A673 (cell line): ENCODE measurements at regions not wholly inside any gene's neighbourhood (a gene's known extent, or its start where the extent isn't known, plus 50 kb on each side); places are given as distances from the start of the nearest gene placed in this dataset.
"Not testable (repeated sequence)": the region's sequence is repeated elsewhere in the genome, so short reads cannot be mapped to it uniquely, and the experiment has no call there.

Experiments used
- BruUV-seq: library from RNA; stranded (reverse); fragments of 400-500 nt; replicated peaks from 2 replicates; lab custom pipeline; 2021; lab: Mats Ljungman, UMichigan
- CTCF ChIA-PET: fragments of 300-600 bp; sonication (Branson Sonifier 250); formaldehyde crosslinking; loops from one replicate; lab custom pipeline; 2022; ENCODE audit warnings: antibody characterized with exemption; lab: Charles Lee
- POLR2A ChIA-PET: fragments of 300-600 bp; sonication (Branson Sonifier 250); formaldehyde crosslinking; loops from one replicate; lab custom pipeline; 2022; ENCODE audit warnings: antibody characterized with exemption; ENCODE audit not compliant: low non-redundant PET; lab: Charles Lee
- DNase-seq: peaks from one replicate; pipeline ENCODE4 v3.0.0-alpha.2; 2015; ENCODE audit warnings: low spot score
- H3K27ac ChIP-seq: fragments of 200-600 bp; sonication (generic); 2 replicates; pipeline ENCODE4 v1.5.1; 2016; ENCODE audit warnings: mixed run types, low read depth, mild to moderate bottlenecking, mixed read lengths, antibody characterized with exemption, low read length; ENCODE audit not compliant: poor library complexity, severe bottlenecking
- H3K27me3 ChIP-seq: fragments of 200-600 bp; sonication (generic); replicated peaks from 2 replicates; pipeline ENCODE4 v1.6.1; 2017; ENCODE audit warnings: mixed run types, low read depth, mild to moderate bottlenecking, mixed read lengths, antibody characterized with exemption, low read length; ENCODE audit not compliant: insufficient read depth, poor library complexity
- H3K36me3 ChIP-seq: fragments of 200-600 bp; sonication (generic); 2 replicates; pipeline ENCODE4 v1.6.1; 2016; ENCODE audit warnings: mixed run types, mild to moderate bottlenecking, mixed read lengths, antibody characterized with exemption, low read length; ENCODE audit not compliant: insufficient read depth, poor library complexity, severe bottlenecking
- H3K4me1 ChIP-seq: fragments of 200-600 bp; sonication (generic); 2 replicates; pipeline ENCODE4 v1.6.1; 2017; ENCODE audit warnings: mixed run types, mild to moderate bottlenecking, mixed read lengths, antibody characterized with exemption, low read length; ENCODE audit not compliant: insufficient read depth, poor library complexity, severe bottlenecking
- H3K4me3 ChIP-seq: fragments of 200-600 bp; sonication (generic); 2 replicates; pipeline ENCODE4 v1.5.1; 2016; ENCODE audit warnings: low read depth, mixed run types, mild to moderate bottlenecking, mixed read lengths, low read length; ENCODE audit not compliant: poor library complexity, severe bottlenecking
- H3K9me3 ChIP-seq: fragments of 200-600 bp; sonication (generic); 2 replicates; pipeline ENCODE4 v1.6.1; 2016; ENCODE audit warnings: mixed run types, low read depth, mild to moderate bottlenecking, mixed read lengths, antibody characterized with exemption, low read length; ENCODE audit not compliant: poor library complexity, severe bottlenecking
- EZH2 ChIP-seq: fragments of 200-600 bp; sonication (generic); IDR thresholded peaks from 2 replicates; pipeline ENCODE4 v1.6.1; 2017; ENCODE audit warnings: borderline replicate concordance, low read depth, mild to moderate bottlenecking, mixed read lengths, antibody characterized with exemption, low read length; ENCODE audit not compliant: poor library complexity, severe bottlenecking
- intact Hi-C: fragments of 100-400 bp; cut with micrococcal nuclease; formaldehyde crosslinking; loops from one replicate; pipeline ENCODE4 v1.10.0; 2022; ENCODE audit not compliant: unreplicated experiment
- TF ChIP-seq, protein P1 (sequence below): fragments of 300-800, 200-600 bp; sonication (generic); conservative IDR thresholded peaks from 2 replicates; pipeline ENCODE4 v1.5.1; 2017; ENCODE audit warnings: low read depth, mild to moderate bottlenecking, antibody characterized with exemption, low read length, moderate library complexity, mixed read lengths

DNA sequence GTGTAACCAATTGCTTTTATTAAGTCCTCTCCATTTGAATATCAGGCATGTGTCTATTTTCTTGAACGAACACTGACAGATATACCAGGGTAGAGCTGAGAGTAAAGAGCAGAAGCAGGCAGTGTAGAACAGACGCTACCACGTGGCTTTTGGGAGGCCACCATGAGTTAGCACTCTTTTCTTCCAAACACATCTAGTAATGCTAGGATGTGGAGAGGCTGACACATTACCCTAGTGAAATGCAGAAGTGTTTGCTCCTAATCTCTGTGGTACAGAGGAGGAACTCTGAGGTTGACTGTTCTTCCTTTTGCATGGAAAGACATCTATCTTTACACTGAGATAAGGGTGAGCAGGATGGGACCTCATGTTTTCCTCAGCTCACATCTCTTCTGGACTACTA, 216.3 kb downstream of the SATB1 start:
- Histone ChIP-seq H3K9me3 (no peaks in the 10 kb centered on the region), H3K27me3 (no peaks in the 10 kb centered on the region), H3K36me3 (no peaks in the 10 kb centered on the region), H3K27ac (no peak overlapping the region), H3K4me3 (no peak overlapping the region), H3K4me1 (no peaks in the 10 kb centered on the region)
- no peak for DNase-seq
- CTCF ChIA-PET = no interaction called here
- no peak for TF ChIP-seq EZH2
- TF ChIP-seq, protein P1, sequence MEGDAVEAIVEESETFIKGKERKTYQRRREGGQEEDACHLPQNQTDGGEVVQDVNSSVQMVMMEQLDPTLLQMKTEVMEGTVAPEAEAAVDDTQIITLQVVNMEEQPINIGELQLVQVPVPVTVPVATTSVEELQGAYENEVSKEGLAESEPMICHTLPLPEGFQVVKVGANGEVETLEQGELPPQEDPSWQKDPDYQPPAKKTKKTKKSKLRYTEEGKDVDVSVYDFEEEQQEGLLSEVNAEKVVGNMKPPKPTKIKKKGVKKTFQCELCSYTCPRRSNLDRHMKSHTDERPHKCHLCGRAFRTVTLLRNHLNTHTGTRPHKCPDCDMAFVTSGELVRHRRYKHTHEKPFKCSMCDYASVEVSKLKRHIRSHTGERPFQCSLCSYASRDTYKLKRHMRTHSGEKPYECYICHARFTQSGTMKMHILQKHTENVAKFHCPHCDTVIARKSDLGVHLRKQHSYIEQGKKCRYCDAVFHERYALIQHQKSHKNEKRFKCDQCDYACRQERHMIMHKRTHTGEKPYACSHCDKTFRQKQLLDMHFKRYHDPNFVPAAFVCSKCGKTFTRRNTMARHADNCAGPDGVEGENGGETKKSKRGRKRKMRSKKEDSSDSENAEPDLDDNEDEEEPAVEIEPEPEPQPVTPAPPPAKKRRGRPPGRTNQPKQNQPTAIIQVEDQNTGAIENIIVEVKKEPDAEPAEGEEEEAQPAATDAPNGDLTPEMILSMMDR = no peak
- intact Hi-C loops = no loop called here
- POLR2A ChIA-PET = no interaction called here
- no TSS peak for BruUV-seq

DNA sequence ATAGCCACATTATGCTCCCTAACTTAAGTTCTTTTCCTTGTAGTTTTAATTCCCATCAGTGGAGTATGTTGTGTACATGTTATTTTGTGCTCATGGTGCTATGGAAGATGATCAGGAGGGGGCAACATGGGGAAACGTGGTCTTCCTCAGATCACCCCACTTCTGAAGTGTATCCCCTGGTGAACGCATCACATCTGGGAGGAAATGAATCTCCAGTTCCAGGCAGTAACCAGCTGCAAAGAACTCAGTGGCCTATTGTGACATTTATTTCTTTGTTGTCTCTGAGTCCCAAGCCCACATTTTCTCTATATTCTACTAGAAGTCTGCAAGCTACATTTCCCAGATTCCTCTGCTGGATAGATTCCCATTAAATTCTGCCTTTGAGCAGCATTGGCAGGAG, 217.0 kb downstream of the SATB1 start:
- H3K27ac ChIP-seq = no peak overlapping the region
- no peaks in the 10 kb centered on the region for H3K9me3 ChIP-seq
- POLR2A ChIA-PET = no interaction called here
- no peak for TF ChIP-seq EZH2
- TF ChIP-seq, protein P1 = no peak
- CTCF ChIA-PET = no interaction called here
- H3K4me1 ChIP-seq = no peaks in the 10 kb centered on the region
- H3K36me3 ChIP-seq = no peaks in the 10 kb centered on the region
- no peaks in the 10 kb centered on the region for H3K27me3 ChIP-seq
- no TSS peak for BruUV-seq
- no peak overlapping the region for H3K4me3 ChIP-seq
- intact Hi-C loops = no loop called here
- DNase-seq = no peak

- Histone ChIP-seq H3K27ac (no peak overlapping the region), H3K9me3 (no peaks in the 10 kb centered on the region), H3K36me3 (no peaks in the 10 kb centered on the region), H3K4me3 (no peak overlapping the region), H3K27me3 (no peaks in the 10 kb centered on the region), H3K4me1 (no peaks in the 10 kb centered on the region)
- no peak for DNase-seq
- intact Hi-C loops = no loop called here
- POLR2A ChIA-PET = no interaction called here
- no TSS peak for BruUV-seq
- CTCF ChIA-PET = no interaction called here
- TF ChIP-seq EZH2 = no peak
- TF ChIP-seq, protein P1 = no peak
Observed at GRCh38 chr3:18207226-18207625, 217.9 kb downstream of the SATB1 start.

- POLR2A ChIA-PET, H3K4me1 ChIP-seq, H3K4me3 ChIP-seq, H3K27me3 ChIP-seq, BruUV-seq, H3K27ac ChIP-seq, H3K36me3 ChIP-seq, intact Hi-C loops, CTCF ChIA-PET, H3K9me3 ChIP-seq, DNase-seq: not testable (repeated sequence)
Observed at GRCh38 chr3:18205701-18206100, 219.4 kb downstream of the SATB1 start.
